ENCODE measurements at regions not wholly inside any gene's neighbourhood (a gene's known extent, or its start where the extent isn't known, plus 50 kb on each side); places are given as distances from the start of the nearest gene placed in this dataset.

DNA sequence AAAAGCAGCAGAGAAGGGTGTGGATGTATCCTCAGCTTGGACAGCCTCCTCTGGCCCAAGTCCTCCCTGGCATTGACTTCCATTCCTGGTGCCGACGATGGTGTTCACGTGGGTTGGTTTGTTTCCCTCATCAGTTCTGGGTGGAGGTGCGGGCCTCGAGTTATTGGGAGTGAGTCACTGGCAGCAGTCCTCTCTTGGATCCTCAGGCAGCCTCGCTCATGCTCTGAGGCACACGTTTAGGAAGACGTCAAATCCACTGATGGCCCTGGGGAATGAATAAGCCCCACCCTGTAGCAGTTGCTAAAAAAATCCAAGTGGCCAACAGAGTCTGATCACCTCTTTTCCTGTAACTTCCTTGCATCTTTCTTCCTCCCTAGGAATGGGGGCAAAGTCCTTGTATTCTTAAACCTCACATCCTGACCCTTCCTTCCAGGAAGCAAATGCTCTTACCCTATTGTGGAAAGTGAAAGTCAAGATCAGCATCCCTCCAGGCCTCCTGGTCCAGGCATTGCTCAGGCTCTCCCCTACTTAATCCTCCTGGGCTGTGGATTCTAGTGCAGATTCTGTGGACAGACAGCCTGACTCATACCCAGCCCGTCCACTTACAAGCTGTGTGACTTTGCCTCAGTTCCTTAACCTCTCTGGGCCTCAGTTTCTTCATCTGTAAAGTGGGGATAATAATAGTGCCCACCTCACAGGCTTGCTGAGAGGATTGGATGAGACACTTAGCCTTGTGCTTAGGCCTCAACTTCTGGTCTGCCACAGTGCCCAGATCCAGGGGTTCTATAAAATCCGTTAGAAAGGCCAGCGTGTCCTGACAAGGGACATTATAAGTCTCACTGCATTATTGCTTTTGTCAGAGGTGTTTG, 111.1 kb downstream of the TLR5 start:
- DNase-seq = no peak
- TF ChIP-seq, protein P1, sequence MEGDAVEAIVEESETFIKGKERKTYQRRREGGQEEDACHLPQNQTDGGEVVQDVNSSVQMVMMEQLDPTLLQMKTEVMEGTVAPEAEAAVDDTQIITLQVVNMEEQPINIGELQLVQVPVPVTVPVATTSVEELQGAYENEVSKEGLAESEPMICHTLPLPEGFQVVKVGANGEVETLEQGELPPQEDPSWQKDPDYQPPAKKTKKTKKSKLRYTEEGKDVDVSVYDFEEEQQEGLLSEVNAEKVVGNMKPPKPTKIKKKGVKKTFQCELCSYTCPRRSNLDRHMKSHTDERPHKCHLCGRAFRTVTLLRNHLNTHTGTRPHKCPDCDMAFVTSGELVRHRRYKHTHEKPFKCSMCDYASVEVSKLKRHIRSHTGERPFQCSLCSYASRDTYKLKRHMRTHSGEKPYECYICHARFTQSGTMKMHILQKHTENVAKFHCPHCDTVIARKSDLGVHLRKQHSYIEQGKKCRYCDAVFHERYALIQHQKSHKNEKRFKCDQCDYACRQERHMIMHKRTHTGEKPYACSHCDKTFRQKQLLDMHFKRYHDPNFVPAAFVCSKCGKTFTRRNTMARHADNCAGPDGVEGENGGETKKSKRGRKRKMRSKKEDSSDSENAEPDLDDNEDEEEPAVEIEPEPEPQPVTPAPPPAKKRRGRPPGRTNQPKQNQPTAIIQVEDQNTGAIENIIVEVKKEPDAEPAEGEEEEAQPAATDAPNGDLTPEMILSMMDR (IDR thresholded peaks at IDR 0.05; ENCODE audit: low read depth, low read length) = no peak
- Histone ChIP-seq H3K27me3 (ENCODE audit: insufficient read depth, low read depth, severe bottlenecking) (no peaks in the 10 kb centered on the region), H3K9me3 (ENCODE audit: severe bottlenecking) (no peaks in the 10 kb centered on the region), H3K4me3 (ENCODE audit: low read depth, low read length) (no peak overlapping the region), H3K27ac (no peak overlapping the region), H3K36me3 (no peaks in the 10 kb centered on the region)

- no peak for DNase-seq
- TF ChIP-seq, protein P1 (IDR thresholded peaks at IDR 0.05; ENCODE audit: low read depth, low read length) = no peak
- Histone ChIP-seq H3K27ac (no peak overlapping the region), H3K27me3 (ENCODE audit: insufficient read depth, low read depth, severe bottlenecking) (no peaks in the 10 kb centered on the region), H3K9me3 (ENCODE audit: severe bottlenecking) (no peaks in the 10 kb centered on the region), H3K4me3 (ENCODE audit: low read depth, low read length) (no peak overlapping the region), H3K36me3 (no peaks in the 10 kb centered on the region)
Measured at GRCh38 chr1:223033658-223034057, 109.4 kb downstream of the TLR5 start.

DNA sequence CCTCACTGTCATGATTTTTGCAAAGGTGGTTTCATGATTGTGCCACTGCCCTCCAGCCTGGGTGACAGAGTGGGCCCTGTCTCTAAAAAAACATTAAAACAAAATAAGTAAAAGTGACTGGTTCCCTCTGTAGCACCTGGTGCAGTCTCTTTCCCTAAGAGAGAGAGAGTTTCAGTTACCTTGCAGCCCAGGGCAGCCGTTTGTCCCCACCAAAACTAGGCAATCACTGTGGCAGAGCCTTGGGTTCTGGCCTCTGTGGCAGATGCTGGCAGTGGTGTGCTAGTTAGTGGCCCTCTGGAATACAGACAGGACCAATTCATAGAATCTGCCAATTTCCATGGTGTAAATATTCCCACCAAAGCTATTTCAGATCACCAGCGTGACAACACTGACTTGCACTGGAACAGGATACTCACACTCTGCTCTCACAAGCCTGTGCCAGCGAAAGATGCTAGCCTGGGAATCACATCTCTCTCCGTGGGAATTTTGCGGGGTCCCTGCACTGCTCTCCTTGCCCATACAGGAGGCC, 108.7 kb downstream of the TLR5 start:
- Histone ChIP-seq H3K27me3 (ENCODE audit: insufficient read depth, low read depth, severe bottlenecking) (no peaks in the 10 kb centered on the region), H3K9me3 (ENCODE audit: severe bottlenecking) (no peaks in the 10 kb centered on the region), H3K4me3 (ENCODE audit: low read depth, low read length) (no peak overlapping the region), H3K27ac (no peak overlapping the region), H3K36me3 (no peaks in the 10 kb centered on the region)
- TF ChIP-seq, protein P1 (IDR thresholded peaks at IDR 0.05; ENCODE audit: low read depth, low read length) = no peak
- DNase-seq = no peak

DNA sequence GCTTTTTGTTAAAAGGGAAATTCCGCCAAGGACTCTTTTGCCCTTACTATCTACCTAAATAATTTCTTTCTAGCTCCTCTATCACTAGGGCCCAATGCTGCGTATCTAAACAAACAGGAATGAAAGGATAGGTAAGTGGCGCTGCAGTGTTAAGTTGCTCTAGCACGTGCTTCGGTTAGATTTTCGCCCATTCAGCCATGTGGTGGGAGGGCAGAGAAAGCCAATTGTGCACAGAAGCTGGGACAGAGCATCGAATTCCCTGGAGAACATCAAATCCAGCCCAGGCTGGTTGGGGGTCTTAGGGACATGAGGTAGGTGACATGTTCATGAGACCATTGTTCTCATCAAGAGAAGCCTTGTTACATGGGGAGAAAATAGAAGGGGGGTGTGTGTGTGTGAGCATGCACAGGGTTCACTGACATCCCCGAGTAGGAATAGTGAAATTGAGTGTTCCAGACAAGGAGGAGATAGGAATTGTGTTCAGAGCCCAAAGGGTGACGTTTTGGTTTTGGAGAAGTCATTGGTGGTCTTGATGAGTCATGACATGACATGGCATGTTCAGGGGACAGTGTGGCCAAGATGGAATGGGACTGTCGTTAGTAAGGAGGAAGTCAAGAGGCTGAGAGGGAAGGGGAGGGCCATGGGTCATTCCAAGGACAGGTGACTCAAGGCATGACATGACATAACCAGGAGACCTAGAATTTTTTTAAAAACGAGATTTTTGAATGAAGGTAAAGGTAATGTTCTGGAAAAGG, 107.1 kb downstream of the TLR5 start:
- no peak for DNase-seq
- no peaks in the 10 kb centered on the region for H3K36me3 ChIP-seq
- H3K4me3 ChIP-seq (ENCODE audit: low read depth, low read length) = no peak overlapping the region
- TF ChIP-seq, protein P1 (IDR thresholded peaks at IDR 0.05; ENCODE audit: low read depth, low read length) = no peak
- H3K27ac ChIP-seq = no peak overlapping the region
- no peaks in the 10 kb centered on the region for H3K27me3 ChIP-seq (ENCODE audit: insufficient read depth, low read depth, severe bottlenecking)
- no peaks in the 10 kb centered on the region for H3K9me3 ChIP-seq (ENCODE audit: severe bottlenecking)

- TF ChIP-seq, protein P1 (IDR thresholded peaks at IDR 0.05; ENCODE audit: low read depth, low read length) = no peak
- no peaks in the 10 kb centered on the region for H3K36me3 ChIP-seq
- H3K27ac ChIP-seq = no peak overlapping the region
- no peaks in the 10 kb centered on the region for H3K27me3 ChIP-seq (ENCODE audit: insufficient read depth, low read depth, severe bottlenecking)
- DNase-seq = no peak
- no peak overlapping the region for H3K4me3 ChIP-seq (ENCODE audit: low read depth, low read length)
- no peaks in the 10 kb centered on the region for H3K9me3 ChIP-seq (ENCODE audit: severe bottlenecking)
Measured at GRCh38 chr1:223036479-223036845, 106.6 kb downstream of the TLR5 start.

Data from WERI-Rb-1 (cell line).